Stimulated activated CD8-positive, alpha-beta memory T cell treated with anti-CD3 and anti-CD28 coated beads, Interleukin-15, amount 100 ng/mL, for 48 hours (primary cell): ENCODE measurements at regions not wholly inside any gene's neighbourhood (a gene's known extent, or its start where the extent isn't known, plus 50 kb on each side); places are given as distances from the start of the nearest gene placed in this dataset.
"Not testable (repeated sequence)": the region's sequence is repeated elsewhere in the genome, so short reads cannot be mapped to it uniquely, and the experiment has no call there.

ENCODE experiments used
- DNase-seq, 2 donors: peaks; one replicate each; pipeline ENCODE4 v3.0.0-alpha.2; 2020; ENCODE audit warnings: low read depth in 2 of 2

DNA sequence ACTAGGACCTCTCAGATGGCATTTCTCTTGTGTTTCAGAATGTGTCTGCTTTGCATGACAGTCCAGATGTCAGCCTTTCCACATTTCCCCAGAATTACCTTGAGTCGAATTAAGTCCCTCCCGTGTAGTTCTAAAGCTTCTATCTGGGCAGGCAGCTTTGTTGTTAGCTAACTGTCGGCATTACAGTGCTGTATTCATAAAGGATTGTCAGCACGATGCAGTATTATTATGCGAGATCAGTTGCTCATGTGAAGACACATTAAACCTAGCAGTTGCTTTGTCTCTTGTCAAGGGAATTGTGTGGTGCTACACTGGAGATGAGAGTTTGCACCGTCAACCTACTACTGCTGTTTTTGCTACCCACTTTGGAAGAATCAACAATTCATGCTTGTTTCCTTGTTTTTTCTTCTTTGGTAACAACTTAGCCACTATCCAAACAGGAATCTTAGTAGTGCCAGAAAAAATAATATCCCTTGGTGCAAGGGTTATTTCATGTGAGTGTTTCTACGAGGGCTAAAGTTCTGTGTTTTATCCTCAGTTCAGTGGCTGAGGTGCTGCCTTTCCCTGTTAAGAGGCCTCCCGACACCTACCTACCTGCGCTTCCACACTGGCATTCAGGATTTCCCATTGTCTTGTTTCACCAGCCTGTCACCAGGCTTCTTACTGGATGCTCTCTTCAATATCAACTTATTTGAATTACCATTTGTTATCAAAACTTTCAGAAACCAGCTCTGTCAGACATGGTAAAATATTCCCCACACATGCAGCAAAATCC, 297.9 kb upstream of the G2E3 start:
- no peak for DNase-seq

DNA sequence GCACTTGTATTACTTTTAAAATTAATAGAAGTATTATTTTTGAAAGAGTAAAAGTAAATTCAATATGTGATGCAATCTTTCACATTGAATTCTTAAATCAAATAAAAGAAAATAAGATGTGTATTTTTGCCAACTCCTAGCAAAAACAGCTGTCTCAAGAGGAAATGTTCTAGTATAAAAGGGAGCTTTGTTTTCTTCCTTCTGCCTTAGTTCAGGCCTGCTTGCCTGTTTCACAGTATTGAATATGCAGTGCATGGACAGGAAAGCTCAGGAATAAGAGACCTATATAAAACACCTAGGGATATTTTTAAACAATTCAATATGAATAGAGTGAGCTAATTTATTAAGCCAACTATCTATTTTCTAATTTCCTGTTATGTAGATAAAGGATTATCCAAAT, 294.8 kb upstream of the G2E3 start:
- no peak for DNase-seq

DNA sequence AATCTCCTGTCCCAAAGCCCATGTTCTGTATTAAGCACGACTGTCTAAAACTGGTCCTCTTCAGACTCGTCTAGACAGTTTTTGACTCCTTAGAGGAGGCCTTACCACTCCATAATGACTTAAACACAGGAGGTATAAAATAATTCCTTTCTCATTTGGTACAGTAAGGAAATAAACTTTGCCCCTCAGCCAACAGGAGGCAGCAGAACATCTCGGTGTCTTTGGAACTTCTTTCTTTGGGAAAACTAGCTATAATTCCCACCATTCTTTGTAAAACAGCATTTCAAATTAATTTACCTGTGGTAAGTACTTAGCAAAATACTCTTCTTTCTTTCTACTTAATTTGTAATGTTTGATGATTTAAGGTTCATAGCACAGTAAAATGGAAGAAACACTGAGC, 292.7 kb upstream of the G2E3 start:
- DNase-seq: no peak

DNA sequence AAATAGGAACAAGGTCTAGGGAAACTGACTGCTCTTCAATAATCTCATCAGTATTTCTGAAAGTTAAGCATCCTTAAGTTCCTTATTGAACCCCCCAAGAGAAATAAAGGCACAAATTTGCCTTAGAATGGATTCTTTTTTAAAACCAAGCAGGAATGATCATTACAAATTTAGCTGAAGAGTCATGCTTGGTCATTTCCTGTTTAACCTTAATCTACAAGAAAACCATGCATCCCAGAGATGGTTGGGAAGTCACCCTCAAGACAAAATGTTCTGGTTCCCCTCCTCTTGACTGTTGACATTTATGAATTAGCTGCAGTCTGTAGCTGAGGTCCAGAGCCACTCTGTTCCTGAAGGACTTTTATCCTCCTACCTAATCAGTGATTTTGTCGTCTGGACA, 291.8 kb upstream of the G2E3 start:
- no peak for DNase-seq

DNA sequence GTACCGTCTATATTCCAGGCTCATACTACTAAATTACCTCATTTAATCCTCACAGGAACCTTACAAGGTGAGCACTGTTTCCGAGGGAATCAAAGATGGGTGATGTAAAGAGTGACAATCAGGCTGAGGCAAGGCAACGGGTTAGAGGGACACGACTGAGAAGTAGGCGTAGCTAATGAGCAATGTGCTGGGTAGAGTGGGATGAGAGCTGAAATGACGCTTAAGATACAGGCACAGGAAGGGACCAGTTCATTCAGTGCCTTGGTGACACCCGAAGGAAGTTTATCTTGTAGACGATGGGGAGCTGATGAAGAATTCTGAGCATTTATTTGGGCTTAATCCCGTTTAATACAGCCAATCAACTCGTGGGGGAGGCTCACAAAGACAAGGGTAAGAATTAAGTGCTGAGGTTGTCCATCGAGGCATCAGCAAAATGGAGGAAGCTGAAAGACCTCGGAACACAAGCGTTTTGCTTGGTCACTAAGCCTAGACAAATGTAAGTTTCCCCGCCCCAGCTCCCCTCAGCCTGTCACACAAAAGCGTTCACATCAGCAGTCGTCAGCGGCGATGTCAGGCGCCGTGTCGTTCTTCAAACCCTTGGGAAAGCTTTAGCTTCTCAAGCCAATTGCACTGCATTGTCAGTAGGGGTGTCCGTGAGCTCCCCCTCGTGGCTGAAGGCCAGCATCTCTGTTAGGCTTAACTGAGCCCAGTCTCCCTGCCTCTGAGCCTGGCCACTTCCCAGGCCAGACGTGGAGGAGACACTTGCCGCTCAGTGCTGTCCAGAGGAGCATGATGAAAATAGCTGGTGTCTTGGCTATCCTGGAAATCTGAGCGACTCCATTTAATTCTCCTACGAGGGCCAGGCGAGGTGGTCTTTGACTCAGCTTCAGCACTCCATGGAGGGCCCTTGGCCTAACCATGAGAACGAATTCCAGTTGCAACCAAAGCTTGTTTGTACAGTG, 288.5 kb upstream of the G2E3 start:
- peak; percentile 23 to 42 for DNase-seq

DNA sequence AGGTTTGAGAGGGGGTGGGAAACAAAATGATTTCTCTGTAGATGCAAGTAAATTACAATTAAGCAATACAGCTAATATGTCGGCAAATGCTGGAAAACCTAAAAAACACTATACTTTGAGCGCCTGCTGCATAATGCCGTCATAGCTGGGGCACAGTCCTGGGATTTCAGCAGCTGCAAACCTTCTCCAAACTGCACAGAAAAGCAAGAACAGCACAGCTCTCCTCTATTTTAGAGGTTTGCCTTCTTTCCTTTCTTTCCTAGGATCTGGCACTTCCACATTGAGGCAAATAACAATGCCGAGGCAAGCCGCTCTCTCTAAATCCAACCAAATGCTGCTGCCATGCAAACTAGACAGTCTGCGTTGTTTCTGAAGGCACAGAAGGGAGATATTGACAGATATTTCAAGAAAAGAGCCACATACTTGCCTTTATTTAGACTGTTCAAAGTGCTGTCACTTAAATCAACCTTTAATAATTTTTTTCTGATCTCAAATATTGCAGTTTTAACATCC, 287.1 kb upstream of the G2E3 start:
- no peak for DNase-seq

DNA sequence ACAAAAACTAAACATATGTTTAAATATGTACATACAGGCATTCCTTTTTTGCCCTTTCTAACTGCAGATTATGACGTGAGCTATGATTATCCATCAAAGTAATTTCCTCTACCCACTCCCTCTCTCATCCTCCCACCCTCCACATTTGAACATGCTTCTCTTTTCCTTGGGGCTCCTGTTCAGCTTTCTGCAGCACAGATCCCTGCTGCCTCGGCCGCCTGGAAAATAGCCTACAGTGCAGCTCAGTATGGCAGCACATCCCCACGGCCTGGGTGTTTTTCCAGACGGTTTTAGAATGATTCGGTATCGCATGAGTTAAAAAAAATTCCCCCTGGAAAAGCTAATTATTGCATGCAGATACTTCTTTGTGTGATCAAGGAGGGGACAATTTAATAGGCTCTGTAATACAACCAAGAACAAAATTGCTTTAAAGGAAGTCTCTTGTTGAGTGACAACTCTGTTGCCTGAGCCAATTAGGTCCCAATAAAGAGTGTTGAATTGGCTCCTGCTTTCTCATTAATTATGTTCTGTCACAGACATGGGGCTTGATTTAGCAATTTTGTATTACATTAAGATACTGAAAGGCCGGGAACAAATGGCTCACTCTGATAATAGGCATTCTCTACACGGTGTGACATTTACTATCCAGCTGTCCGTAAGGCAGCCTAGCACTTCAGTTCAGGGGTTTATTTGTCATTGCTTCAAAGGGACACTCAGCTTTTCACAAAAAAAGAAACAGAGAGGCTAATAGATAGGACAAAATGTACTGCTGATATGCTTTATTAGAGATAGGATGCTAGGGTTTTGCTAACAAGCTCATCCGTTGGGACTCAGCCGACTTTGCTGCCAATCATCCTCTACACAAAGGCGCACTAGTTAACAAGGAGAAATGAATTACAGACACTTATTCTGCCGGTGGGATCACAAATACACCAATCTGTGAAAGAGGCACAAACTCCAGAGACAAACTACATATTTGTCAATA, 285.8 kb upstream of the G2E3 start:
- DNase-seq: no peak

DNA sequence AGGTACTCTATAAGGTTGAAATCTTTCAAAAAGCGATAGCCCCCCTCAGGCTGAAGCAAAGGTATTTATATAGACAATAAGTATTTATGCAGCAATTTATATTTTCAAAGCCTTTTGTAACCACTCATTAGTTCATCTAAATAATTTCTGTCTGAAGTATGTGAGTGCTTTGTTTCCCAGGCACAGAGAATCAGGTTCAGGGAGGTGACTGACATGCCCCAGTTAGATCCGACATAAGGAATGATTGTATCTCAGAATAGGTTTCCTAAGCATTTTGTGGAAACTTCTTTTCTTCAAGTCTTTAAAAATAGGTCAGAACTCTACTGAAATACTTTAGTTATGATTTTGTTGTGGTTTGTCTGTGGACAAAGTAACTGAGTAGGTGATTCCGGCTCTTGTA, 283.4 kb upstream of the G2E3 start:
- DNase-seq: no peak

DNA sequence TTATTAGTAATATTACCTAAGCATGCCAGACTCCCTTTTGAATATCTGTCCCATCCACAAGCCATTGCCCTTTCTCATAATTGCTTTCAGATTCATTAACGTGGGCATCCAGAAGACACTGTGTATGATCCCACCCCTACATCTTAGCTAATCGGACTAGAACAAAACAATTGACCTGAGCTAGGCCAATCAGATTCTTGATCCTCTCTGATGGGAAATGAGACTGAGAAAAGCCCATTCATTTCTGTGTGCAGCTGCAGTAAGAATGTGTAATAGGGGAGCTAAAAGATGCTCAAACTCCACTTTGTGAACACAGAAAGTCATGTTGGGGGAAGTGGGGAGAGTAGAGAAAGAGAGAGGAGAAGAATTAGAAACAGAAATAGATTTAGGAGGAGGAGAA, 281.7 kb upstream of the G2E3 start:
- no peak for DNase-seq

DNA sequence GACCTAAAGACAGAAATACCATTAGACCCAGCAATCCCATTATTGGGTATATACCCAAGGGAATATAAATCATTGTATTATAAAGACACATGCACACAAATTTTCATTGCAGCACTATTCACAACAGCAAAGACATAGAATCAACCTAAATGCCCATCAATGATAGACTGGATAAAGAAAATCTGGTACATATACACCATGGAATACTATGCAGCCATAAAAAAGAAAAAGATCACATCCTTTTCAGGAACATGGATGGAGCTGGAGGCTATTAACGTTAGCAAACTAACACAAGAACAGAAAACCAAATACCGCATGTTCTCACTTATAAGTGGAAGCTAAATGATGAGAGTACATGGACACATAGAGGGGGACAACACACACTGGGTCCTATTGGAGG, 280.1 kb upstream of the G2E3 start:
- not testable (repeated sequence) for DNase-seq

DNA sequence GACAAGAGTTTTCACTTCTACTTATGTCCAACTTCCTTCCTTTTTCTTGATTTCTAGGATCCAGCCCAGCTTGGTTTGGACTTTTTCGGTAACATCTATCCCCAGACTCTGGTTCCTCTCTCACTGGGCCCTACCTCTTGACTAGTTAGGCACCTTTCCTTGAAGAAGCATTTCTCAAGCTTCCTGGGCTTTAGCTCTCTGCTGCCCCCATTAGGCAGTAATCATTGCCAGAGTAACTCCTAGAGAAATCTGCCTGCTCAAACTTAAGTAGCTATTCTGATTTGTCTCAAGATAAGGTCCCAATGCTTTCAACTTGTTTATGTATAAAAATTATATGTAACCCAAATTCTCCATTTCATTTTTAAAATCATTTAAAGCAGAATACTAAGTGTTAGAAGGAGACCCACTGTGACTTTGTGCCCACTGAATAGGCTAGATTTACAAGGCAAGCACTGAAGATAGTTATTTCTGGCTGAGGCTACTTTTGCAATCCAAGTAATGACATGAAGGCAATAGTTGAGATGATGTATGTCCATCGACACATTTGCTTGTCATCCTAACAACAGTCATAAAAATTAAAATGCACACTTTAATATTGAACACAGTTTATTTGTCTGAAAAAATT, 275.0 kb upstream of the G2E3 start:
- no peak for DNase-seq

DNA sequence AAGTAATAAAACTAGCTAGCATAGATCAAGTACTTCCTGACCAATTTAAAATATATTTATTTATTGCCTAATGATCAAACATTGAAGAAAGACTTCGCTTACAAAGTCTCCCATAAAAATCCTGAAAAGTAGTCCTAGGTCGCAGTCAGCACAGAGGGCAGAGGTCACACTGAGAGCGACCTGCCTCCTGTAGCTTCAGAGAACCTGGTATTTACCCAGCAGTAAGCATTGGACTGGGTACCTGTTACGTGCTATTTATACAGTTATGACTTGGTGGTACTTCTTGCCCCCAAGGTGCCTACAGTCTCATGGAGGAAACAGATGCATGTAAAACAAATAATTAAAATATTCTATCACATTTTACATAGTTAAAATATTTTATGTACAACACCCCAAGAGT, 274.1 kb upstream of the G2E3 start:
- DNase-seq: no peak

DNA sequence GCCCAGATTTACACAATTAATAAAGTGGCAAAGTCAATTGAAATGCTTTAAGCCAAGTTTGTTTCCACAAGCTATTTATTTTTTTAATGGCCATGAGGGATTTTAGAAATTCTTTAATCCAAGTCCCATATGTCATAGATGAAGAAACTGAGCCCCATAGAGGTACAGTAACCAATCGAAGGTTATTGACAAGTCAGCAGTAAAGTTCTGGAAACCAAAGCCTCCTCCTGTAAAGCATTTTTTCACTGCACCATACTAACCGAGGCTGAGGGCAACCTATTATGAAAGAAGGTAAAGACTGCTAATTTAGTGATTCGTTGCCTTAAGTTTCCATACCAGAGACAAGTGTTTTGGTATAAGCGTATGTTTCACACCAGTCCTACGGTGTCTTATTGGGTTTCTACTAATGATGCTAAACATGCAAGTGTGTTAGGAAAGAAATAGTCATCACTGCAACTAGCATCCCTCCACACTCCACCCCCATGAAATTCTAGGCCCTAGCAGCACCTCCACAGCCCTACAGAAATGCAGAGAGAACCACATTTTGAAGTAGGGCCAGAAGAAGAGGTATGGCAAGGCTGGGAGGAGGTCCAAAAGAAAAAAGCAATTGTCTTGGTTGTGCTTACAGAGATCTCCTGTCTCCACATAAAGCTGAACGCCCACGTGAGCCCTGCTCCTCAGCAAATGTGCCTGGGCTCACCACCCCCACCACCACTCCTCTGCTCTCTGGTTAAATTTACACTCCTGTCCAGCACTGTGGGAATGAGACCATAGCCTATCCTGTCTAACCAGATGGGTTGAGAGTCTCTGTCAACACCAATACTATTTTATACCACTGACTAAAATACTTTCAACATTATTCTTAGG, 271.1 kb upstream of the G2E3 start:
- DNase-seq: no peak

DNA sequence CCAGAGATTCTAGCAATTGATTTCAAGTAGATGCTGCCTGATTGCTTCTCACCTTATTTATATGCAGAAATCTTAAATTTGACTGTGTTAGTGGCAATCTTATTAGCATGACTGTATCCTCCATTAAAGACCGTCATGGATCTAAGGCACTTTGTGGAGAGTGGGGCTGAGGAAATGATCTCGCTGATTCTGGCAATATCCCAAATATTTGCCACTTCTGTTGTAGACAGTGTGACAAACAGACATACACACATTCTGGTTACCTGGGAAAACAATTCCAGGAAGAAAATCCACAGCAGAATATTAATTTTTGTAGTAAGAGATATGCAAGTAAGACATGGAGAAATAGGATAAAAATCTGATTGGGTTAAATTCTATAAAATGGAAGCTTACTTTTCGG, 269.0 kb upstream of the G2E3 start:
- DNase-seq: no peak

DNA sequence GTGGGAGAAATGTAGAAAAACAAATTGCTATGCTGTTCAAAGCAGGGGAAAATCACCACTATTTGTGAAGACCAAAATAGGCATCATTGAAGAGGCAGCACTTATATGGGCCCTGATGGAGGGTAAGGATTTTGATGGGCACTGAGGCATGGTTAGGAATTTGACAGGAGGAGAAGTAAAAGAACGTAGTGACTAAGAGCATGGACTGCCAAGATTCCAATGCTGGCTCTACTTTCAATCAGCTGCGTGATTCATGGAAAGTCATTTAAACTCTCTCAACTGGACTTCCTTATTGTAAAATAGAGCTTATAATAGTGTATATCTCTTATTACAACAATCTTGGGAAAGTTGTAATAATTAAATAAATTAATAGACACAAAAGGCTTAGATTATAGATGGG, 267.7 kb upstream of the G2E3 start:
- DNase-seq: no peak

DNA sequence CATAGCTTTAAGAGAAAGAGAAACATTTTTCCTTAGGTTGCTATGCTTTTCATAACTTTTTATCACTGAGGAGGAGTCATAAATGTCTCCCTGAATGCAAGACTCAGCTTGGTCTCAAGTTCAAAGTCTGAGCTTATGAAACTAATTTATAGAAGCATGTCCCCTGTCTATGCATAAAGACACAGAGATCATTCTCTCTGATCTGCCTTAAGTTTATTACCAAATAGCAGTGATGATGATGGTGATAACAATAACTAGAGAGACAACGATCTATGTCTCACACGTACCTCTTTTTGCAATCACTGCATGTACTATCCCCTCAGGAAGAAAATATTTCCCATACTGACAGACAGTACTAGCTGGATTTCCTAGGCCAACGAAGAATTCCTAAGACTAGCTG, 266.4 kb upstream of the G2E3 start:
- no peak for DNase-seq

DNA sequence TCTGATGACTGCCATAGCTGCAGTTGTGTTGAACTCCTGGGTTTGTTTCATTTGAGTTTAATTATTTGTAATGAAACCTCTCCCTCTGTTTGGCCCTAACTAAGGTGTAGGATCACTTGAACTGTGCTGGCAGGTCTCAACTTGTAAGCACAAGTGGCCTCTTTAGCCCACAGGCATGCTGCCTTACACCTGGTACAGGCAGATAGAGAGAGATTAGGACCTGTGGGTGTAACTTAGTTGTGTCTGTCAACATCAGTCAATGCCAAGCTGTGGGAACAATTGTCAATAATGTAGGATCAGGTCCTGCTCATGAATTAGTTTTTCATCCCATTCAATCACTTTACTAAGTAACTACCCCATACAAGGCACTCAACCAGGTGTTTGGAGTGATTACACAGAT, 263.0 kb upstream of the G2E3 start:
- no peak for DNase-seq

DNA sequence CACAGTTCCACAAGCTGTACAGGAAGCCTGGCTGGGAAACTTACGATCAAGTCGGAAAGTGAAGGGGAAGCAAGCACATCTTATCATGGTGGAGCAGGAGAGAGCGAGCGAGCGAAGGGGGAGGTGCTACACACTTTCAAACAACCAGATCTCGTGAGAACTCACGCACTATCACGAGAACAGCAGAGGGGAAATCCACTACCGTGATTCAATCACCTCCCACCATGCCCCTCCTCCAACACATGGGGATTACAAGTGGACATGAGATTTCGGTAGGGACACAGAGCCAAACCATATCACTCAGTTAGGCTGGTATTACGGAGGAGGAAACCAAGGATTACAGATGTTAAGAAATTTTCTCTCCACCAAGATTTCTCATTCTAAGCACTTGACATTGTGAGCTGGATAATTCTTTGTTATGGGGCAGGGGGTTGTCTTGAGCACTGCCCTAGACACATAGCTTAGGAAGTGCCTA, 262.0 kb upstream of the G2E3 start:
- DNase-seq: no peak

DNA sequence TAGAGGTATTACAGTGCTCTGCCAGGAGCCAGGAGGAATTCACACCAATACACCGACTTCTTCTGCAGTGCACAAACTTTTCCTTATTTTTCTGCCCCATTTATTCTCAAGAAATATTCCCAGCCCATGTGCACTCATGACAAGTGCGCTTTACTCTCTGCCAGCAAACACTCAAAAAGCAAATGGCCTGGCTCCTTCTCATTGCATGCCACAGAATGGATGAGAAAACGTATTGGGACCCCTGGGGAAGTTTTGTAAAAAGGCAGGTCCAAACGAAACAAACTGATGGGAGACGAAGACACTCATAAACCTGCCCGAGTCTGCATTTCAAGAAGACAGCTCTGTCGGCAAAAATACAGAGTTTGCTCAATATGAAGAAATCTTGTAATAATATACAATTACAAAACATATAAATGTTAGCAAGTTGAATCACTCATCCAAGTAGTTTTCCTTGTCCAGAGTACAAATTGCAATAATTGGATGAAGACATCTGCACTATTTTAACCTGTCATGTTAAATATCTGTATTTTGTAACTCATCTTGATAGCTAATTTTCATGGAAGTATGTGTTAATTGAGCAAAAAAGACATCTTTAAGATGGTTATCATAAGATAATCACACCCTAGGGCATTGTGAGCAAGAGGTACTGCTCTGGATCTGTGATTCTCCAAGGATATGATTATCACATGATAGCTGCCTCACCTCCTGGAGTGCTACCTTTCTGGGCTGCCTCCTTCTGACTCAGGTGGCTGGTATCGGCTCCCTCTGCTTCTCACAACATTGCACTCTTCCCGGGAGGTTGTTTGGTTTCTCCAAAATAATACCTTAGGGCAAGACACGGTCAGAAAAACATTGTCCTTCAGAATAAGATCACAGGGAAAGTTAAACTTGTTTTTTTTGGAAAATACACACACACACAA, 260.8 kb upstream of the G2E3 start:
- DNase-seq: no peak
